ENCODE measurements at regions not wholly inside any gene's neighbourhood (a gene's known extent, or its start where the extent isn't known, plus 50 kb on each side); places are given as distances from the start of the nearest gene placed in this dataset.

- TF ChIP-seq CTCF (IDR thresholded peaks at IDR 0.05) (no peak), EZH2 (IDR thresholded peaks at IDR 0.05) (no peak), EZH2phosphoT487 (IDR thresholded peaks at IDR 0.05) (no peak)
These were observed 1964.0 kb downstream of the PCDH7 start for GRCh38 chr4:32684160-32684559.

Measured in neural progenitor cell (in vitro differentiated cells).